GM21381 (cell line): ENCODE measurements at regions not wholly inside any gene's neighbourhood (a gene's known extent, or its start where the extent isn't known, plus 50 kb on each side); places are given as distances from the start of the nearest gene placed in this dataset.

Experiments
- ATAC-seq: cut with Tn5 transposase; IDR thresholded peaks from one replicate; pipeline ENCODE4 v1.9.1; 2021; ENCODE audit warnings: mild to moderate bottlenecking, moderate library complexity; ENCODE audit not compliant: unreplicated experiment

DNA sequence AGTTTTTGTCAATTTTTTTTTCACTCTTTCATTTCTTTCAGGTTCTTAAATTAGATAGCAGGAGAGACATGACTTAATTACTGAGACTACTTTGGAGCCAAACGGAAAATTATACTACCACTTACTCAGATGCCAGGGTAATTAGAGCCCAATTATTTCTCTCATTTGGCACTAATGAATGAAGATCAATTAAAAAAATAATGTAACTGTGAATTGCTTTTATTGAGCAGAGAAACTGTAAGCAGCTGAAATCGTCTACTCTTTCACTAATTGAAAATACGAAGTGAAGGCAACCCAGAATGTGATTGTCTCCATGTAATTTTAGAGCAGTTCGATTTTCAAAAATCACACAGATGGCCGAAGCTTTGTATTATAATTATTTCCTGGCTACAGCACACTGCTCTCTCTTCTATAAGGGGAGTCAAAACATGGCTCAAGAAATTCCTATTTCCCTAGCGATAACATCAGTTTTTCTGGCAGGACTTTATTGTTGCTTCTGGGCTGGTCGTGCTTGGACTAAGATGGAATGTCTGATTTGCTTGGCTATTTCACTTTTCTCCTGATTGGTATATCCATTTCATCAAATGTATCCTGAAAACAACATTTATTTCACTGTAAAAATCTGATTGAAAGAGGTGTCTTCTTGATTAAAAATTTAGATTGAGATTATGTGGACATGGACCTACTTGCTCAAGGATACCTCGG is 55.8 kb upstream of the PDZRN3 start:
- no peak for ATAC-seq

DNA sequence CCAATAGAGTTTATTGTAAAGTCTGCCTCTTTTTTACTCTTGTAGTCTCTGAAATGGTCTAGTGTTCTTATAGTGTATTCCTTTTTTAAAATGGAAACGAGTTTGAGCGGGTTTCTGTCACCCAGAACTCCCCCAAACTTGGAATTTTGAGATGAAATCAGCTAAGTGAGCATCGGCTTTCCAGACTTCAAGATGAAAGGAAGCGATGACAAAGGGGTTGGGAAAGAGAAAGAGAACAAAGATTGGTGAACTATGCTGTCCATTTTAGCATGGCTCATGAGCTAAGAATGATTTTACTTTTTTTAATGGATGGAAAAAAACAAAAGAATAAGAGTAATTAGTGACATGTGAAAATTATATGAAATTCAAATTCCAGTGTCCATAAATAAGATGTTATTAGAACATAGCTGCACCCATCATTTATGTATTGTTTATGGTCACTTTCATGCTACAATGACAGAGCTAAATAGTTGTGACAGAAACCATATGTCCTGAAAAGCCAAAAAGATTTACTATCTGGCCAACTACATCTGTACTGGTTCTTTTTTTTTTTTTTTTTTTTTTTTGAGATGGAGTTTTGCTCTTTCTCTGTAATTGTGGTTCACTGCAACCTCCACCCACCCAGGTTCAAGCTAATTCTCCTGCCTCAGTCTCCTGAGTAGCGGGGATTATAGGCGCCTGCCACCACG is 52.7 kb upstream of the PDZRN3 start:
- no peak for ATAC-seq
